Transverse colon (tissue), 4 donors: ENCODE measurements at regions not wholly inside any gene's neighbourhood (a gene's known extent, or its start where the extent isn't known, plus 50 kb on each side); places are given as distances from the start of the nearest gene placed in this dataset.

Experiments used
- POLR2A ChIP-seq: fragments of 450-650 bp; IDR thresholded peaks from one replicate; pipeline ENCODE4 v1.6.1; 2016; ENCODE audit warnings: antibody characterized with exemption, mild to moderate bottlenecking, moderate library complexity
- POLR2AphosphoS5 ChIP-seq, 3 donors: sonication (generic); formaldehyde crosslinking; IDR thresholded peaks; one replicate each; pipeline ENCODE4 v1.6.1; 2016; ENCODE audit warnings: antibody characterized with exemption in 3 of 3
- TF ChIP-seq, protein P1 (sequence below), 5 experiments: fragments of 200-600 bp in 3 of 5; fragments of 450-650 bp in 2 of 5; sonication (generic) in 3 of 5; IDR thresholded peaks; 1 replicate in 2 of 5; 2 replicates in 3 of 5; pipeline ENCODE4 v1.5.1; 2016 to 2017; ENCODE audit warnings: antibody characterized with exemption in 5 of 5, inconsistent platforms in 3 of 5, mild to moderate bottlenecking in 2 of 5, moderate library complexity in 1 of 5

DNA sequence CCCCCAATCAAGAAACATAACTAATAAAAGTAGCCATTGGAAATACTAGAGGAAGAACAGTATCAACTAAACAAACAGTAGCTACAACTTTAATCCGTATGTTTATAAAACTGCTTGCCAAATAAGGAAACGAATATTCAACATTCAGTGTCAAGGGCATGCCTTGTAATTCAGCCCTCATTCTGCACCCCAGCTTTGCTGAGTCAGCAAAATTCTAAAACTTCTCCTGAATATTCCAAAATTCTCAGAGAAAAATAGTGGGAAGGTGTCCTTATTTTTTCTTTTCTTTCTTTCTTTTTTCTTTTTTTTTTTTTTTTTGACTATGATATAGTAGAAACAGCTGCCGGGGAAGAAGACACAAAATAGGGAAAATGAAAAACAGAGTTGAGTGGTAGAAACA, 344.8 kb upstream of the MAGEC2 start:
- TF ChIP-seq, protein P1, sequence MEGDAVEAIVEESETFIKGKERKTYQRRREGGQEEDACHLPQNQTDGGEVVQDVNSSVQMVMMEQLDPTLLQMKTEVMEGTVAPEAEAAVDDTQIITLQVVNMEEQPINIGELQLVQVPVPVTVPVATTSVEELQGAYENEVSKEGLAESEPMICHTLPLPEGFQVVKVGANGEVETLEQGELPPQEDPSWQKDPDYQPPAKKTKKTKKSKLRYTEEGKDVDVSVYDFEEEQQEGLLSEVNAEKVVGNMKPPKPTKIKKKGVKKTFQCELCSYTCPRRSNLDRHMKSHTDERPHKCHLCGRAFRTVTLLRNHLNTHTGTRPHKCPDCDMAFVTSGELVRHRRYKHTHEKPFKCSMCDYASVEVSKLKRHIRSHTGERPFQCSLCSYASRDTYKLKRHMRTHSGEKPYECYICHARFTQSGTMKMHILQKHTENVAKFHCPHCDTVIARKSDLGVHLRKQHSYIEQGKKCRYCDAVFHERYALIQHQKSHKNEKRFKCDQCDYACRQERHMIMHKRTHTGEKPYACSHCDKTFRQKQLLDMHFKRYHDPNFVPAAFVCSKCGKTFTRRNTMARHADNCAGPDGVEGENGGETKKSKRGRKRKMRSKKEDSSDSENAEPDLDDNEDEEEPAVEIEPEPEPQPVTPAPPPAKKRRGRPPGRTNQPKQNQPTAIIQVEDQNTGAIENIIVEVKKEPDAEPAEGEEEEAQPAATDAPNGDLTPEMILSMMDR (IDR thresholded peaks at IDR 0.05) = no peak
- no peak for TF ChIP-seq POLR2A
- TF ChIP-seq POLR2AphosphoS5 (IDR thresholded peaks at IDR 0.05) = no peak
